Keratinocyte (primary cell): ENCODE measurements at regions not wholly inside any gene's neighbourhood (a gene's known extent, or its start where the extent isn't known, plus 50 kb on each side); places are given as distances from the start of the nearest gene placed in this dataset.

ENCODE experiments used
- DNase-seq: peaks from one replicate; pipeline ENCODE4 v3.0.0-alpha.2; 2011; ENCODE audit warnings: low read depth, missing footprints, low spot score
- FAIRE-seq: peaks from 2 replicates; lab custom pipeline; 2011; peaks lifted over from hg19 to GRCh38; lab: Jason Lieb, UNC
- H2AFZ ChIP-seq: 2 replicates; pipeline ENCODE4 v1.6.0; 2012; ENCODE audit warnings: low read length, control low read depth, inconsistent platforms; ENCODE audit not compliant: control insufficient read depth
- H3K27ac ChIP-seq: 2 replicates; pipeline ENCODE4 v1.5.1; 2011; ENCODE audit warnings: low read length; ENCODE audit not compliant: control insufficient read depth, insufficient read depth
- H3K27me3 ChIP-seq: 3 replicates; pipeline ENCODE4 v1.6.0; 2011; ENCODE audit warnings: low read length; ENCODE audit not compliant: control insufficient read depth, insufficient read depth; ENCODE audit errors: extremely low read depth
- H3K36me3 ChIP-seq, 2 experiments: 2 replicates in 1 of 2; 3 replicates in 1 of 2; pipeline ENCODE4 v1.5.1; 2011; ENCODE audit warnings: low read length in 2 of 2, mild to moderate bottlenecking in 1 of 2; ENCODE audit not compliant: control insufficient read depth in 2 of 2, insufficient read depth in 2 of 2; ENCODE audit errors: extremely low read depth in 1 of 2
- H3K4me1 ChIP-seq: 3 replicates; pipeline ENCODE4 v1.5.1; 2011; ENCODE audit warnings: low read length; ENCODE audit not compliant: control insufficient read depth, insufficient read depth; ENCODE audit errors: extremely low read depth
- H3K4me2 ChIP-seq: 3 replicates; pipeline ENCODE4 v1.6.0; 2011; ENCODE audit warnings: low read depth, low read length; ENCODE audit not compliant: control insufficient read depth, insufficient read depth; ENCODE audit errors: extremely low read depth
- H3K4me3 ChIP-seq, 3 experiments: fragments of 200-600 bp in 1 of 3; sonication (generic) in 1 of 3; 2 replicates in 2 of 3; 3 replicates in 1 of 3; pipeline ENCODE4 v1.5.1; 2011 to 2016; ENCODE audit warnings: low read length in 3 of 3, mild to moderate bottlenecking in 3 of 3, control low read depth in 2 of 3, inconsistent platforms in 1 of 3, low read depth in 1 of 3, mixed read lengths in 1 of 3, mixed run types in 1 of 3, moderate library complexity in 1 of 3; ENCODE audit not compliant: control insufficient read depth in 2 of 3, insufficient read depth in 2 of 3; ENCODE audit errors: extremely low read depth in 1 of 3
- H3K79me2 ChIP-seq: 2 replicates; pipeline ENCODE4 v1.6.0; 2012; ENCODE audit warnings: low read length; ENCODE audit not compliant: control insufficient read depth, insufficient read depth
- H3K9ac ChIP-seq: 3 replicates; pipeline ENCODE4 v1.6.0; 2011; ENCODE audit warnings: low read length; ENCODE audit not compliant: control insufficient read depth, insufficient read depth; ENCODE audit errors: extremely low read depth
- H3K9me1 ChIP-seq: 3 replicates; pipeline ENCODE4 v1.6.0; 2011; ENCODE audit warnings: low read length; ENCODE audit not compliant: control insufficient read depth, insufficient read depth; ENCODE audit errors: extremely low read depth
- H3K9me3 ChIP-seq: 2 replicates; pipeline ENCODE4 v1.5.1; 2012; ENCODE audit warnings: low read depth, low read length; ENCODE audit not compliant: control insufficient read depth
- H4K20me1 ChIP-seq: 3 replicates; pipeline ENCODE4 v1.6.0; 2011; ENCODE audit warnings: low read length; ENCODE audit not compliant: control insufficient read depth, insufficient read depth; ENCODE audit errors: extremely low read depth
- CTCF ChIP-seq, 3 experiments: IDR thresholded peaks in 1 of 3; conservative IDR thresholded peaks in 1 of 3; optimal IDR thresholded peaks in 1 of 3; 2 replicates in 2 of 3; 3 replicates in 1 of 3; pipeline versions ENCODE3 to v1.5.1; 2011; ENCODE audit warnings: low read length in 3 of 3, mild to moderate bottlenecking in 3 of 3, moderate library complexity in 2 of 3, control low read depth in 1 of 3, inconsistent platforms in 1 of 3; ENCODE audit not compliant: insufficient read depth in 2 of 3; ENCODE audit errors: extremely low read depth in 1 of 3
- EZH2 ChIP-seq: IDR thresholded peaks from one replicate; pipeline ENCODE4 v1.6.1; 2012; ENCODE audit warnings: inconsistent platforms, mild to moderate bottlenecking, low read length, moderate library complexity
- dilution Hi-C: fragments of 300-500 bp; cut with MboI; formaldehyde crosslinking; loops from one replicate; pipeline ENCODE4 v1.7.0; 2020; ENCODE audit warnings: low sequenced_read_pairs; ENCODE audit not compliant: extremely low pct_ligation_motif_present

GRCh38 chr1:37175666-37176215, 141.4 kb upstream of the GRIK3 start:
- Histone ChIP-seq H2AFZ (no peak overlapping the region), H3K4me3 (no peak overlapping the region), H3K4me2 (no peak overlapping the region), H3K9ac (no peak overlapping the region), H4K20me1 (no peaks in the 10 kb centered on the region), H3K79me2 (no peaks in the 10 kb centered on the region), H3K36me3 (no peaks in the 10 kb centered on the region), H3K27me3 (no peaks in the 10 kb centered on the region), H3K4me1 (no peaks in the 10 kb centered on the region), H3K9me1 (no peaks in the 10 kb centered on the region), H3K27ac (no peak overlapping the region), H3K9me3 (no peaks in the 10 kb centered on the region)
- DNase-seq = no peak
- TF ChIP-seq CTCF (optimal IDR thresholded peaks at IDR 0.05 in 1 of 3, IDR thresholded peaks at IDR 0.05 in 1 of 3, conservative IDR thresholded peaks at IDR 0.05 in 1 of 3; ENCODE audit: extremely low read depth in 1 of 3, insufficient read depth in 2 of 3, low read length in 3 of 3) (no peak), EZH2 (no peak)
- FAIRE-seq = no peak
- dilution Hi-C loops = no loop called here

- Histone ChIP-seq H3K9me3 (no peaks in the 10 kb centered on the region), H4K20me1 (no peaks in the 10 kb centered on the region)
- no peak for FAIRE-seq
Measured at GRCh38 chr1:37176269-37176668, 142.0 kb upstream of the GRIK3 start.

More at GRCh38 chr1:37176269-37176668, 142.0 kb upstream of the GRIK3 start:
- Histone ChIP-seq H3K27ac (no peak overlapping the region), H3K4me2 (no peak overlapping the region), H3K27me3 (no peaks in the 10 kb centered on the region), H3K4me1 (no peaks in the 10 kb centered on the region), H2AFZ (no peak overlapping the region), H3K79me2 (no peaks in the 10 kb centered on the region), H3K9ac (no peak overlapping the region), H3K4me3 (no peak overlapping the region), H3K36me3 (no peaks in the 10 kb centered on the region), H3K9me1 (no peaks in the 10 kb centered on the region)
- TF ChIP-seq EZH2 (no peak), CTCF (optimal IDR thresholded peaks at IDR 0.05 in 1 of 3, IDR thresholded peaks at IDR 0.05 in 1 of 3, conservative IDR thresholded peaks at IDR 0.05 in 1 of 3; ENCODE audit: extremely low read depth in 1 of 3, insufficient read depth in 2 of 3, low read length in 3 of 3) (no peak)
- dilution Hi-C loops = no loop called here
- DNase-seq = no peak
